SKM-1 treated with dmso at 0.1 percent for 144 hours (cell line): ENCODE measurements at regions not wholly inside any gene's neighbourhood (a gene's known extent, or its start where the extent isn't known, plus 50 kb on each side); places are given as distances from the start of the nearest gene placed in this dataset.
A peak's percentile ranks its signal among the peaks of the same experiment; 100 is the strongest.

ENCODE experiments used
- DNase-seq: peaks from one replicate; lab custom pipeline; 2025; ENCODE audit not compliant: unreplicated experiment; lab: John Stamatoyannopoulos, UW

GRCh38 chr9:105860516-105860915, 166.2 kb downstream of the TMEM38B start:
- DNase-seq = no peak

DNA sequence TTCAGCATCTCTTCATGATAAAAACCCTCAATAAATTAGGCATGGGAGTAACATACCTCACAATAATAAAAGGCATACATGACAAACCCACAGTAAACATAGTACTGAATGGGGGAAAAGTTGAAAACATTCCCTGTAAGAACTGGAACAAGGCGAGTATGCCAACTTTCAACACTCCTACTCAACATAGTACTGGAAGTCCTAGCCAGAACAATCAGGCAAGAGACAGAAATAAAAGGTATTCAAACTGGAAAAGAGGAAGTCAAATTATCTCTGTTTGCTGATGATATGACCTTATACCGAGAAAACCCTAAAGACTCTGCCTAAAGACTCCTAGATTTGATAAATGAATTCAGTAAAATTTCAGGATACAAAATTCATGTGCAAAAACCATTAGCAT, 167.6 kb downstream of the TMEM38B start:
- no peak for DNase-seq

DNA sequence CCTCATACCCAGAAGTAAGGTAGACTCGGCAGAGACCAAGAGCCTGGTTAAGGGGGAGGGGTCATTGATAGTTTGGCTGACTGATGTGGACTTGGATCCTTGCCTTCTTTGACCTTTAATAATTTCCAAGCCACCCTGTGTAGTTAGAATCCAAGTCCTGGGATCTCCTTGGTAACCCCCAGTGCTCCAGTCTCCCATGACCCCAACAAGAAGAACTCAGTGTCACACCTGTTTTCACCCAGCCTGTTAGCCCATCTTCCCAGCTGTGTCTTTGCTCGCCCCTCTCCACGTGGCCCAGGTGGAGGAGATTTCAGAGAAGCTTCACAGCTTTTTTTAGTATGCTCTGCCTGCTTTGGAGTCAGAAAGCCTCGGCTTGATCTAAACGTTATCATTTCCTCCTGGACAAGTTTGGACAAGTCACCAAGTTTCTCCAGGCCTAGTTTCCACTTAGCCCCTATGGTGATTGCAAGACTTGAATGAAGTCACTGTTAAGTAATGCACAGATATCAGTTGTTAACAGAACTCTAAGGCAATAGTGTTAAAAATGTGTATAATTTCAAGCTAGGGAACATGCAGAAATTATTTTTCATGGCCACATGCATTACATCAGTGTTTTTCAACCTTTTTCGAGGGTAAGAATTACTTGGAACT, 170.0 kb downstream of the TMEM38B start:
- no peak for DNase-seq

DNA sequence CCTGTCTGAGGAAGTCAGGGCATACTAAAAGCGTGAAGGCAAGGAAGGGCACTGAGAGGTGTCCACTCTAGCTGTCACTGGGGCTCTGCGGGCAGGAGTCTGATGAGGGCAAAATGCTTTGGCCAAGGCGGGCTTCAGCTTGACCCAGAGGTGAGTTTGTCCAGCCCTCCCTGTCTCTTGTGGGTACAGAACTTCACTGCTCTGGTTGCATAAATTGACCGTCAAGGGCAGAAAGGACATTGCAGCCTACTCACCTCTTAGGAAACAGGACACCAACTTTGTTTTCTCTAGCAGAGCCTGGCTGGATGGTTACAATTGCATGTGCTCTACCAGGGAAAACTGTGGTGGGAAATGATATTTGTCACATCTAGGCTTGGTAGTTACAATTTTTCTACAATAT, 170.9 kb downstream of the TMEM38B start:
- DNase-seq = no peak

DNA sequence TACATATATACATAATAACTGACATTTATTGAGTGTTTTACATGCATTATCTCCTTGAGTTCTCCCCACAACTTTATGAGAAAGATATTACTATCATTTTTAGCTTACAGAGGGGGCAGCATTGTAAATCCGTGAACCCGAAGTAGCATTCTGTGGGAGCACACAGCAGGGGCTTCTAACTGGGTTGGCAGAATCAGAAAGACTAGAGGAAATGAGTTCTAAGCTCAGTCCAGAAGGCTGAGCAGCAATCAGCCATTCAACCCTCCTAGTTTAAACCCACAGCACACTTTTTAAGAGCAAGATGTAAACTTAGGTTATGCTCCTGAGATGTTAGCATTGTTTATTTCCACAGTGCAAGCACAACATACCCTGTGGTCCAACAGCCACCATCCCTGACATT, 177.2 kb downstream of the TMEM38B start:
- no peak for DNase-seq

GRCh38 chr9:105873801-105874200, 179.5 kb downstream of the TMEM38B start:
- no peak for DNase-seq

- no peak for DNase-seq
Measured at GRCh38 chr9:105877721-105878120, 183.4 kb downstream of the TMEM38B start.

DNA sequence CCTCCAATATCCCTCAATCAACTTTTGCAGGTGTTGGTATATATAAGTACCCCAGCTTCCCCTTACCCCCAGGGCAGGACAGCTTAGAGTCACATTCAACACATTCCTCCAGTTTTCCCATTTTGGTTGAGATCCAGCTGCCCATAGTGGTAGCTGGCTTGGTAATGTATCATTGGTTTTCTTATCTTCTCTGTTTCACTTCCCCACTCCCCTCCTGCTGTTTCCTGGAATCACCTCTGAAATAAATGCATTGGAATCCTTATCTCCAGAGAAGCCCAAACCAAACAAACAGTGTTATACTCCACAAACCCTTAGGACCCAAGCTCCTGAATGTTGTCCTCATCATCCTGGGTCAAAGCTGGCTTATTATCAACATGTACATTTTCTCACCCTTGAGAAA, 184.8 kb downstream of the TMEM38B start:
- DNase-seq = no peak

DNA sequence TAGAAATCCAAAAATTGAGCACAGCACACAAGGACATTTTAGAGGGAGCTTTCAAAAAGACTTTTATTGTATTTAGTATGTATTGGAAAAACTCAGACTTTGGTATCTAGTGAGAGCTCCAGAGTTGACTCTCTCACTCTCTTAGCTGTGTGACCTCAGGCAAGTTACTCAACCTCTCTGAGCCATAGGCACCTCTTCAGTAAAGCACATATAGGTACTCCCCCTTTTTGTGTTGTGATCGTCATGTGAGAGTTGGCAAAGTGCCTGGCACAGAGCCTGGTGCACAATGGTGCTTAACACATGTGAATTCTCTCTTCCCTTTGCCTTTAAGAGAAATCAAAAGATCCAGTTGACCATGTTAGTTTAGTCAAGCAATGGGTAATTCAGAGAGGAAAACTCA, 186.2 kb downstream of the TMEM38B start:
- no peak for DNase-seq

- no peak for DNase-seq
Measured at GRCh38 chr9:105881021-105881420, 186.7 kb downstream of the TMEM38B start.

DNA sequence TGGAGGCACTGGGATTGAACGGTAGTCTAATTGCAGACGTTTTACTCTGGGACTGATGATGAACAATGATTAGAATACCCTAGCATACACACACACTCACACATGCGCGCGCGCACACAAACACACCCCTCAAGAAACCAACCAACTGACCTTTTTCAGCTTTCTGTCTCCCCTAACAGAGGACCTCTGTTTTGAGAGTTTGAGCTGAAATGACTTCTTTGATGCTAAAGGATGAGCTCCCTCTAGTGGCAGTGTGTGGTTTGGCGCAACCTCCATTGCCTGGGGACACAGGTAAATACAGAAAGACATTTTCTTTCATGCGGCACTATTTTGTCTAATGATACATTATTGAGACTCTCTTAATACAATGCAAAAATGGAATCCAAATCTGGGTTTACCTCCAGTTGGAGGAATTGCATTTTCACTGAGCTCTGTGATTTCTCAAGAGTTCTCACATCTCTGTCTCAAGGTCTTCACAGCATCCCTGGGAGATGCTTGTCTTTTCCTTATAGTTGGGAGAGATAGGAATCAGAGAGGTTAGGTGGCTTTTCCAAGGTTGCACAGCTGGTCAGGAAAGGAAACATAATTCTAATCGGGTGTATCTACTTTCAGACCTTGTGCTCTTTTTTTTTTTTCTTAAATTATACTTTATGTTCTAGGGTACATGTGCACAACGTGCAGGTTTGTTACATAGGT, 187.5 kb downstream of the TMEM38B start:
- peak; percentile 15 for DNase-seq

- peak; percentile 31 for DNase-seq
Measured at GRCh38 chr9:105883847-105884246, 189.5 kb downstream of the TMEM38B start.

DNA sequence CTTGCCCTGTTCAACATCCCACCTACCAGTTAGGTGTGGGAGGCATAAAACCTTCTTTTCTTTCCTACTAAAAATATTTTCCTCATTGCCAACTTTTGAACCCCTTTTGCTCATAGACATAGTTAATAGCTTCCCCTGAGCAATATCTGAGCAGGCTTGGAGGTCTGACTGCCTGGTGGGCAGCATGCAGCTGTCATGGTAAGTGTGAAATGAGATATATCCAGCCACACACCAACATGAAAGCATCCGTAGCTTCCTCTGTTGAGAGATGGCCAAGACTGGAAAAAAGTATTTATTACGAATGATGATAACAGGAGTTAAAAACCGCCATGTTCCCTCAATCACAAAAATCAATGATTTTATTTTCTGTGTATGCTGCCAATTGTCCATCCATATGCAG, 190.1 kb downstream of the TMEM38B start:
- DNase-seq = no peak

GRCh38 chr9:105886136-105886535, 191.8 kb downstream of the TMEM38B start:
- DNase-seq = no peak

DNA sequence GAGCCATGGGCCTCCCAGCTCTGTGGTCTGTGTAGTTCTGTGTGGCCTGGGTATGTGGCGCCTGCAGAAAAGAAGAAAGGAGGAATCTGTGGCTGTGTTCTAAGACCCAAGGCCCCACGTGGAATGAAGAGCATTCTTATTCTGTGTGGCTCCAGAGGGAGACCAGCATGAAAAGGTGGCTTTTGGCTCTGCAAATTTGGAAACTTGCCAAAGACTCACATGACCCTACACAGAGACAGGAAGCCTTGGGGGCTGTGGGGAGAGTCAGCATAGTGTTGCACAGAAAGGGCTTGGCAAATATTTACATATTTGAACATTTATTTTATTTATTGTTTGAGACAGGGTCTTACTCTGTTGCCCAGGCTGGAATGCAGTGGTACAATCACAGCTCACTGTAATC, 193.3 kb downstream of the TMEM38B start:
- DNase-seq = peak; percentile 10

GRCh38 chr9:105890046-105890822, 195.9 kb downstream of the TMEM38B start:
- DNase-seq = no peak

GRCh38 chr9:105900123-105900522, 205.8 kb downstream of the TMEM38B start:
- no peak for DNase-seq

DNA sequence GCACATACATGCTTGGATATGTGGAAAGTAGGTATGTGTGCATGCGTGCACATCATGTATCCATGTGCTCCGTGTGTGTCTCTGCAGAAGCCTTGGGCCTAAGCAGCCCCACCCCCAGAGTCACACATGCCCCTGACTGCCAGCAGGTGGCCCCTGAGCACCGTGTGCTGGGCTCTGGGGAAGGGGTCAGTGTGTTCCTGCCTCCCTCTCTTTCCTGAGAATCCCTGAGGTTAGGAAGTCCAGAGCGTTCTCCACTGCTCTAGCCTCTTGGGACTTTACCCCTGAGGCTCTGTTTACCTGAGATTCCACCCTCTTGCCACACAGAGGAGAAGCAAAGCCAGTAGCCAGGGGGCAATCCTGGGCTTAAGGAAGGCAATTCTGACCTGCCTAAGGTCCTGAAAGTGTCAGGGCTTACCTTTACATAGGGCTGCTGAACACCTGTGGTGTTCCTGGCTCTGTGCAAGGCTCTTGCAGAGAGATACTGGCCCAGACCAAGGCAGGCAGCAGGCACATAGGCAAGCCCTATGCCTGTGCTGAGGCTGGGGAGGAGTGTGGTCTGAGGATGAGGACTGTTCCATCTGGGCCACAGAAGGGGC, 207.3 kb downstream of the TMEM38B start:
- DNase-seq = no peak

DNA sequence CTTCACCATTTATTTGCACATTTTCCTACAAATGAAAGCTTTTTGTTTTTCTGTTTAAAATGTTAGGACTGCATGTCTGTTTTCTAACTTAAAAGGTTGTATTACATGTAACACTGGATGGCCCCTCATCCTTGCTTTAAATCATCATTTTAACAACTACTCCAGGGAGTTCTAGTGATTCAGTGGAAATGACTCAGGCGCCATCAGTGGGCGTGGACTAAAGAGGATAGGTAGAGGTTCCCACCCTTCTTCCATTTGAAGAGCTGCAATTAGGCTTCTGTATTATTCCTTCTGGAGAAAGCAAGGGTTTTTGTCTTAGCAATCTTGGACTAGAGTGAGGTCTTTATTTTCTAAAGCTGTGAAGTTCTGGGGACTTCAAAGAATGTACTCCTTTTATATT, 213.7 kb downstream of the TMEM38B start:
- DNase-seq = no peak

DNA sequence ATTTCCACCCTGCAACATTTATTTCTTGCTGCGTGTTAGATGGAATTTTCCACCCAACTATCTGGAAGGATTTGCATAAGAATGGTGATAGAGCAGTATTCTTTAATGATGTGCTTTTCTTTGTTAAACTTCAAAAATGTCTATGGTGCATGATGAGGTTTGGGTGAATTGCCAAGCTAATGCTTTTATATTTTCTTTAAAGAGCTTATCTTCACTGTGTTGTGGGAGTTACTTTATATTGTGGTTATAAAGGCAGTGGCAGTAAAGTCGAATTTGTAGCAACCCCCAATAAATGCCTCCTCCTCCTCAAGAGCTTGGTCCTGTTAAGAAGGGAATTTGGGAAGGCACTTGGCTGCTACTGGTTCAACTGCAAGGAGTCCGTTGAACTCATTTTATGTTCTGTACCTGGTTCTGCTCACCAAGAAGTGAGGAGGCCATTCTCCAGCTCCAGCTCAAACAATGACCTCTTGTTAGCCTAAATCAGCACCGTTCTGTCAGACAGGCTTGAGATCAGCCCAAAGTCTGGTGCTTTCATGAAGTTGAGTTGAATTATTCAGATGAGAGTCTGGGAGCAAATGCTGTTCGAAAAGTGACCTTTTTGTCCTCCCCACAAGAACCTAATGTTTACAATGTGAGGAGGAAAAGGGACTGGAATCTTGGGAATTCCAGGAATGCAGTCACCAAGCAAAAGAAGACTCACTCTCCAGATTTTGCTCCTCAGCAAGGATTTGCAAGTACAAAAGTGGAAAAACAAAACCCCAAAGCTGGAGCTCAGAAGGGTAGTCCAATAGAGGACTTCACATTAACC, 217.0 kb downstream of the TMEM38B start:
- DNase-seq = no peak
